Activated B cell treated with CpG ODN at 0.5 μM for 24 hours (primary cell): ENCODE measurements at regions not wholly inside any gene's neighbourhood (a gene's known extent, or its start where the extent isn't known, plus 50 kb on each side); places are given as distances from the start of the nearest gene placed in this dataset.

Source experiments
- ATAC-seq: fragments of 200-7000 bp; cut with Tn5 transposase; one replicate; pipeline ENCODE4 v1.10.0; 2021; ENCODE audit warnings: low read depth, mild to moderate bottlenecking, moderate library complexity
- CTCF ChIA-PET: fragments of 350-600 bp; sonication (Branson Sonifier 250); formaldehyde crosslinking; loops from one replicate; lab custom pipeline; 2021; ENCODE audit warnings: antibody characterized with exemption; lab: Charles Lee
- POLR2A ChIA-PET: fragments of 350-600 bp; sonication (Branson Sonifier 250); formaldehyde crosslinking; loops from one replicate; lab custom pipeline; 2021; ENCODE audit warnings: antibody characterized with exemption; lab: Charles Lee
- DNase-seq: peaks from one replicate; pipeline ENCODE4 v3.0.0; 2022
- H3K27ac Mint-ChIP-seq: one replicate; pipeline ENCODE4 v1.8.0; 2020; ENCODE audit warnings: mixed read lengths
- H3K27me3 Mint-ChIP-seq: one replicate; pipeline ENCODE4 v1.8.0; 2021; ENCODE audit warnings: mixed read lengths
- H3K36me3 Mint-ChIP-seq: one replicate; pipeline ENCODE4 v1.8.0; 2021; ENCODE audit warnings: low read depth, mixed read lengths
- H3K4me1 Mint-ChIP-seq: one replicate; pipeline ENCODE4 v1.8.0; 2021; ENCODE audit warnings: mixed read lengths
- H3K4me3 Mint-ChIP-seq: one replicate; pipeline ENCODE4 v1.8.0; 2020; ENCODE audit warnings: mild to moderate bottlenecking, mixed read lengths
- H3K9me3 Mint-ChIP-seq: one replicate; pipeline ENCODE4 v1.8.0; 2020; ENCODE audit warnings: mixed read lengths
- CTCF ChIP-seq: fragments of 200-600 bp; IDR thresholded peaks from one replicate; pipeline ENCODE4 v1.8.0; 2022; ENCODE audit warnings: antibody characterized with exemption, mild to moderate bottlenecking
- intact Hi-C: fragments of 100-400 bp; cut with micrococcal nuclease; formaldehyde crosslinking; loops from one replicate; pipeline ENCODE4 v1.15.1; 2024

GRCh38 chr11:15577519-15577918 lies 462.8 kb downstream of the INSC start:
- Mint-ChIP-seq H3K27me3 (no peaks in the 10 kb centered on the region), H3K9me3 (no peaks in the 10 kb centered on the region), H3K4me3 (no peak overlapping the region), H3K36me3 (no peaks in the 10 kb centered on the region), H3K4me1 (no peaks in the 10 kb centered on the region), H3K27ac (no peak overlapping the region)
- DNase-seq: no peak
- no peak for TF ChIP-seq CTCF
- ChIA-PET POLR2A (no interaction called here), CTCF (no interaction called here)
- intact Hi-C loops: no loop called here
- no peak for ATAC-seq

- TF ChIP-seq CTCF: no peak
- intact Hi-C loops: no loop called here
- Mint-ChIP-seq H3K27ac (no peak overlapping the region), H3K36me3 (no peaks in the 10 kb centered on the region), H3K27me3 (no peaks in the 10 kb centered on the region), H3K9me3 (no peaks in the 10 kb centered on the region), H3K4me3 (no peak overlapping the region), H3K4me1 (no peaks in the 10 kb centered on the region)
- POLR2A ChIA-PET: no interaction called here
- ATAC-seq: no peak
- no peak for DNase-seq
- CTCF ChIA-PET: no interaction called here
Measured at GRCh38 chr11:15579287-15580001, 464.7 kb downstream of the INSC start.

- Mint-ChIP-seq H3K4me3 (no peak overlapping the region), H3K27ac (no peak overlapping the region), H3K9me3 (no peaks in the 10 kb centered on the region), H3K27me3 (no peaks in the 10 kb centered on the region), H3K4me1 (no peaks in the 10 kb centered on the region), H3K36me3 (no peaks in the 10 kb centered on the region)
- intact Hi-C loops: no loop called here
- ChIA-PET CTCF (no interaction called here), POLR2A (no interaction called here)
- TF ChIP-seq CTCF: no peak
- no peak for DNase-seq
- ATAC-seq: no peak
Measured at GRCh38 chr11:15580056-15580774, 465.5 kb downstream of the INSC start.

GRCh38 chr11:15580775-15581095 lies 466.0 kb downstream of the INSC start:
- no peaks in the 10 kb centered on the region for H3K36me3 Mint-ChIP-seq
- no peak overlapping the region for H3K27ac Mint-ChIP-seq
- no peak overlapping the region for H3K4me3 Mint-ChIP-seq
- H3K27me3 Mint-ChIP-seq: no peaks in the 10 kb centered on the region
- no peak for TF ChIP-seq CTCF
- ATAC-seq (no peak), DNase-seq (no peak)
- no peaks in the 10 kb centered on the region for H3K4me1 Mint-ChIP-seq
- H3K9me3 Mint-ChIP-seq: no peaks in the 10 kb centered on the region
- intact Hi-C loops: no loop called here
- ChIA-PET POLR2A (no interaction called here), CTCF (no interaction called here)

GRCh38 chr11:15584158-15584557 lies 469.4 kb downstream of the INSC start:
- ChIA-PET POLR2A (no interaction called here), CTCF (no interaction called here)
- no peaks in the 10 kb centered on the region for H3K36me3 Mint-ChIP-seq
- no peak for TF ChIP-seq CTCF
- no peaks in the 10 kb centered on the region for H3K9me3 Mint-ChIP-seq
- H3K27ac Mint-ChIP-seq: no peak overlapping the region
- no peaks in the 10 kb centered on the region for H3K27me3 Mint-ChIP-seq
- H3K4me1 Mint-ChIP-seq: no peaks in the 10 kb centered on the region
- intact Hi-C loops: no loop called here
- no peak for ATAC-seq
- no peak for DNase-seq
- H3K4me3 Mint-ChIP-seq: no peak overlapping the region
